ENCODE measurements at regions not wholly inside any gene's neighbourhood (a gene's known extent, or its start where the extent isn't known, plus 50 kb on each side); places are given as distances from the start of the nearest gene placed in this dataset.

GRCh38 chr5:90136952-90137528, 272.5 kb downstream of the CETN3 start:
- no peak overlapping the region for H3K4me3 ChIP-seq (ENCODE audit: low read depth, poor library complexity, severe bottlenecking)
- intact Hi-C loops (cut with DNase I; ENCODE audit: low total_unique reads) = no loop called here
- DNase-seq (ENCODE audit: low spot score in 2 of 2) = no peak
- WGBS, 2 donors = 90 to 98% methylated on average over 7 to 9 of the region's 10 CpGs
- no peak for TF ChIP-seq POLR2A (IDR thresholded peaks at IDR 0.05)
- TF ChIP-seq CTCF (IDR thresholded peaks at IDR 0.05) = no peak

- TF ChIP-seq POLR2A (IDR thresholded peaks at IDR 0.05) (no peak), CTCF (IDR thresholded peaks at IDR 0.05) (no peak)
- H3K4me3 ChIP-seq (ENCODE audit: low read depth, poor library complexity, severe bottlenecking) = no peak overlapping the region
- intact Hi-C loops (cut with DNase I; ENCODE audit: low total_unique reads) = no loop called here
- DNase-seq (ENCODE audit: low spot score in 2 of 2) = no peak
- 83 to 87% methylated on average over 7 of the region's 7 CpGs for WGBS, 2 donors
Measured at GRCh38 chr5:90135779-90136378, 273.7 kb downstream of the CETN3 start.

GRCh38 chr5:90134892-90135291, 274.7 kb downstream of the CETN3 start:
- H3K4me3 ChIP-seq (ENCODE audit: low read depth, poor library complexity, severe bottlenecking) = no peak overlapping the region
- DNase-seq (ENCODE audit: low spot score in 2 of 2) = peak; percentile 28 to 86
- intact Hi-C loops (cut with DNase I; ENCODE audit: low total_unique reads) = no loop called here
- WGBS, 2 donors = 67 to 70% methylated on average over 4 of the region's 4 CpGs
- no peak for TF ChIP-seq POLR2A (IDR thresholded peaks at IDR 0.05)
- no peak for TF ChIP-seq CTCF (IDR thresholded peaks at IDR 0.05)

GRCh38 chr5:90134381-90134780, 275.2 kb downstream of the CETN3 start:
- intact Hi-C loops (cut with DNase I; ENCODE audit: low total_unique reads) = no loop called here

GRCh38 chr5:90133941-90134340, 275.6 kb downstream of the CETN3 start:
- intact Hi-C loops (cut with DNase I; ENCODE audit: low total_unique reads) = no loop called here
- H3K4me3 ChIP-seq (ENCODE audit: low read depth, poor library complexity, severe bottlenecking) = no peak overlapping the region
- TF ChIP-seq POLR2A (IDR thresholded peaks at IDR 0.05) (no peak), CTCF (IDR thresholded peaks at IDR 0.05) (no peak)
- no peak for DNase-seq (ENCODE audit: low spot score in 2 of 2)
- WGBS, 2 donors = 70 to 72% methylated on average over 2 of the region's 2 CpGs

More at GRCh38 chr5:90134381-90134780, 275.2 kb downstream of the CETN3 start:
- no peak for DNase-seq (ENCODE audit: low spot score in 2 of 2)
- TF ChIP-seq POLR2A (IDR thresholded peaks at IDR 0.05) (no peak), CTCF (IDR thresholded peaks at IDR 0.05) (no peak)
- no peak overlapping the region for H3K4me3 ChIP-seq (ENCODE audit: low read depth, poor library complexity, severe bottlenecking)
